ENCODE measurements at regions not wholly inside any gene's neighbourhood (a gene's known extent, or its start where the extent isn't known, plus 50 kb on each side); places are given as distances from the start of the nearest gene placed in this dataset.

GRCh38 chr1:208785629-208786028 is 541.4 kb upstream of the PLXNA2 start:
- no peak for DNase-seq (ENCODE audit: low spot score)

- no peak for DNase-seq (ENCODE audit: low spot score)
These were observed 543.0 kb upstream of the PLXNA2 start for GRCh38 chr1:208787219-208787618.

- DNase-seq (ENCODE audit: low spot score), result no peak
These were observed 543.9 kb upstream of the PLXNA2 start for GRCh38 chr1:208788013-208788540.

GRCh38 chr1:208791456-208791855 is 547.3 kb upstream of the PLXNA2 start:
- no peak for DNase-seq (ENCODE audit: low spot score)

GRCh38 chr1:208793861-208794345 is 549.7 kb upstream of the PLXNA2 start:
- DNase-seq (ENCODE audit: low spot score), result no peak

- DNase-seq (ENCODE audit: low spot score), result no peak
These were observed 555.0 kb upstream of the PLXNA2 start for GRCh38 chr1:208799186-208799585.

GRCh38 chr1:208803011-208803811 is 559.0 kb upstream of the PLXNA2 start:
- peak; percentile 16 for DNase-seq (ENCODE audit: low spot score)

- no peak for DNase-seq (ENCODE audit: low spot score)
These were observed 563.4 kb upstream of the PLXNA2 start for GRCh38 chr1:208807446-208808127.

GRCh38 chr1:208808301-208808700 is 564.1 kb upstream of the PLXNA2 start:
- DNase-seq (ENCODE audit: low spot score), result no peak

GRCh38 chr1:208809876-208810275 is 565.7 kb upstream of the PLXNA2 start:
- DNase-seq (ENCODE audit: low spot score), result peak; percentile 6

GRCh38 chr1:208818770-208819445 is 574.7 kb upstream of the PLXNA2 start:
- no peak for DNase-seq (ENCODE audit: low spot score)

- DNase-seq (ENCODE audit: low spot score), result no peak
These were observed 576.5 kb upstream of the PLXNA2 start for GRCh38 chr1:208820580-208821212.

GRCh38 chr1:208821939-208822338 is 577.8 kb upstream of the PLXNA2 start:
- no peak for DNase-seq (ENCODE audit: low spot score)

GRCh38 chr1:208825300-208825699 is 581.1 kb upstream of the PLXNA2 start:
- no peak for DNase-seq (ENCODE audit: low spot score)

GRCh38 chr1:208829595-208829994 is 585.4 kb upstream of the PLXNA2 start:
- no peak for DNase-seq (ENCODE audit: low spot score)

GRCh38 chr1:208834381-208835096 is 590.4 kb upstream of the PLXNA2 start:
- peak; percentile 11 for DNase-seq (ENCODE audit: low spot score)

GRCh38 chr1:208835097-208835463 is 590.9 kb upstream of the PLXNA2 start:
- DNase-seq (ENCODE audit: low spot score), result no peak

- DNase-seq (ENCODE audit: low spot score), result no peak
These were observed 591.6 kb upstream of the PLXNA2 start for GRCh38 chr1:208835781-208836180.

GRCh38 chr1:208837242-208837641 is 593.1 kb upstream of the PLXNA2 start:
- DNase-seq (ENCODE audit: low spot score), result no peak

- DNase-seq (ENCODE audit: low spot score), result no peak
These were observed 597.3 kb upstream of the PLXNA2 start for GRCh38 chr1:208841436-208841835.

GRCh38 chr1:208842451-208842850 is 598.3 kb upstream of the PLXNA2 start:
- DNase-seq (ENCODE audit: low spot score), result no peak

Data from Ammon's horn (tissue), 1 donor.